ENCODE measurements at regions not wholly inside any gene's neighbourhood (a gene's known extent, or its start where the extent isn't known, plus 50 kb on each side); places are given as distances from the start of the nearest gene placed in this dataset.

DNA sequence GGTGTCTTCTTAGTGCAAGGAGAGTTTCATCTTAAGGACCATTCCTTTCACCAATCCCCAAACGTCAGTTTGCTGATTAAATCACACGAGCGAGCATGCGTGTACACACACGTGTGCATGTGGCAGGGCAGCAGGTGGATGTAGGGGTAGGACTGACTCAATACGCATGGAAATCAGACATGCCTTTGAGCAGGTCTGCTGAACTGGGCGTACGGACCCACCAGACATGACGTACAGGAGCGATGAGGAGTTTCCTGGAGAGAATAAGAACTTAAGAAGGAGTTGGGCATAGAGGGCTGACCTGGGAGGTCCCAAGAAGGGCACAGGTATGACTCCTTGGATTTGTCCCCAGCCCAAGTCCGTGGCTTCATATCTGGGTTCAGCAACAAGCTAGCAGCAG, 170.0 kb downstream of the FGF18 start:
- Histone ChIP-seq H3K27me3 (ENCODE audit: control insufficient read depth, insufficient read depth, low read length) (no peaks in the 10 kb centered on the region), H3K4me1 (ENCODE audit: control insufficient read depth, insufficient read depth, low read length) (no peaks in the 10 kb centered on the region), H3K9me3 (ENCODE audit: control insufficient read depth, insufficient read depth, low read length) (no peaks in the 10 kb centered on the region), H3K27ac (ENCODE audit: low read length) (no peak overlapping the region), H3K4me3 (ENCODE audit: low read length) (no peak overlapping the region), H3K36me3 (ENCODE audit: control insufficient read depth, insufficient read depth, low read length) (no peaks in the 10 kb centered on the region)
- Mint-ChIP-seq H3K4me1 (no peaks in the 10 kb centered on the region), H3K36me3 (no peaks in the 10 kb centered on the region), H3K9me3 (no peaks in the 10 kb centered on the region), H3K4me3 (no peak overlapping the region), H3K27ac (no peak overlapping the region), H3K27me3 (ENCODE audit: low read depth in 2 of 2) (peaks cover 0 to 7% of the 10 kb centered on the region in 2 donors)
- 92% methylated on average over 11 of the region's 11 CpGs for WGBS (ENCODE audit: insufficient coverage)
- DNase-seq (no peak), ATAC-seq (no peak)
- TF ChIP-seq, protein P1, sequence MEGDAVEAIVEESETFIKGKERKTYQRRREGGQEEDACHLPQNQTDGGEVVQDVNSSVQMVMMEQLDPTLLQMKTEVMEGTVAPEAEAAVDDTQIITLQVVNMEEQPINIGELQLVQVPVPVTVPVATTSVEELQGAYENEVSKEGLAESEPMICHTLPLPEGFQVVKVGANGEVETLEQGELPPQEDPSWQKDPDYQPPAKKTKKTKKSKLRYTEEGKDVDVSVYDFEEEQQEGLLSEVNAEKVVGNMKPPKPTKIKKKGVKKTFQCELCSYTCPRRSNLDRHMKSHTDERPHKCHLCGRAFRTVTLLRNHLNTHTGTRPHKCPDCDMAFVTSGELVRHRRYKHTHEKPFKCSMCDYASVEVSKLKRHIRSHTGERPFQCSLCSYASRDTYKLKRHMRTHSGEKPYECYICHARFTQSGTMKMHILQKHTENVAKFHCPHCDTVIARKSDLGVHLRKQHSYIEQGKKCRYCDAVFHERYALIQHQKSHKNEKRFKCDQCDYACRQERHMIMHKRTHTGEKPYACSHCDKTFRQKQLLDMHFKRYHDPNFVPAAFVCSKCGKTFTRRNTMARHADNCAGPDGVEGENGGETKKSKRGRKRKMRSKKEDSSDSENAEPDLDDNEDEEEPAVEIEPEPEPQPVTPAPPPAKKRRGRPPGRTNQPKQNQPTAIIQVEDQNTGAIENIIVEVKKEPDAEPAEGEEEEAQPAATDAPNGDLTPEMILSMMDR (IDR thresholded peaks at IDR 0.05), result no peak
- intact Hi-C loops (cut with micrococcal nuclease), result no loop called here

DNA sequence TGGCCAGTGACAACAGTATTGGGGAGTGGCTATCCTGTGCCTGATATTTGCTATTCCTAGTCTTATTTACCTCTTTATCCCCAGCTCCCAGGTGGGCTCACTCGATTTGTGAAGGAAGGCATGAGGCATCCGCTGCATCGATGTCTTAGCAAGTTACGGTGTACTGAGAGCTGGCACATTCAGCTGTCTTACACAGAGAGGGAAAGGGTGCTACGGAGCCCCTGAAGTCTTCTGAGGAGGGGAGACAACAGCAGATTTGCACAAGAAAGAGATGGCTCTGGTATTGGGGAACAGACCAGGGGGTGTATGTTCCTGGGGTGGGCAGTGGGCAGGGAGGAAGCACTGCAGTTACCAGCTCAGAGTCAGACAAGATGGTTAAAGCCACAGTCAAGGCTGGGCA, 172.6 kb downstream of the FGF18 start:
- Histone ChIP-seq H3K27me3 (ENCODE audit: control insufficient read depth, insufficient read depth, low read length) (no peaks in the 10 kb centered on the region), H3K36me3 (ENCODE audit: control insufficient read depth, insufficient read depth, low read length) (no peaks in the 10 kb centered on the region), H3K9me3 (ENCODE audit: control insufficient read depth, insufficient read depth, low read length) (no peaks in the 10 kb centered on the region), H3K4me1 (ENCODE audit: control insufficient read depth, insufficient read depth, low read length) (no peaks in the 10 kb centered on the region), H3K4me3 (ENCODE audit: low read length) (no peak overlapping the region), H3K27ac (ENCODE audit: low read length) (no peak overlapping the region)
- Mint-ChIP-seq H3K27ac (no peak overlapping the region), H3K4me1 (no peaks in the 10 kb centered on the region), H3K4me3 (no peak overlapping the region), H3K36me3 (no peaks in the 10 kb centered on the region), H3K9me3 (no peaks in the 10 kb centered on the region), H3K27me3 (ENCODE audit: low read depth in 2 of 2) (peaks cover 0 to 5% of the 10 kb centered on the region in 2 donors)
- intact Hi-C loops (cut with micrococcal nuclease), result no loop called here
- DNase-seq, result no peak
- no peak for ATAC-seq
- WGBS (ENCODE audit: insufficient coverage), result 96% methylated on average over 5 of the region's 5 CpGs
- TF ChIP-seq, protein P1 (IDR thresholded peaks at IDR 0.05), result no peak

DNA sequence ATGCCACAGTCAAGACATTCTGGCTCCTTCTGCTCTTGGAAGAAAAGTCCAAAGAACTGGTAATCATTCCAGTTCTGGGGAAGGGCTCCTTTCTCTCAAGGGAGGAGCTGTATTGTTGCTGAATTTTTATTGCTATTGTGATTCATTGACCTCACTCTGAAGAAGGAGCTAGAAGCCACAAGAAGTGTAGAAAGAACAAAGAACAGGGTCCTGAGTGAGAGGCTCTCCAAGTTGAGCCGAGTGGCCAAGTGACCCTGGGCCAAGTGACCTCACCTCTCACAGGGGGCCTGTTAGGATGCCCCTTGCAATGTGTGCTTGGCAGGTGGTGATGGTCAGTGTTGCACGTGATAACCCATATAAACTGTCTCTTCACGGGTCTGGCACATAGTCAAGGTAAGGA, 173.3 kb downstream of the FGF18 start:
- Histone ChIP-seq H3K36me3 (ENCODE audit: control insufficient read depth, insufficient read depth, low read length) (no peaks in the 10 kb centered on the region), H3K4me3 (ENCODE audit: low read length) (no peak overlapping the region), H3K4me1 (ENCODE audit: control insufficient read depth, insufficient read depth, low read length) (no peaks in the 10 kb centered on the region), H3K9me3 (ENCODE audit: control insufficient read depth, insufficient read depth, low read length) (no peaks in the 10 kb centered on the region), H3K27me3 (ENCODE audit: control insufficient read depth, insufficient read depth, low read length) (no peaks in the 10 kb centered on the region), H3K27ac (ENCODE audit: low read length) (no peak overlapping the region)
- H3K9me3 Mint-ChIP-seq, result no peaks in the 10 kb centered on the region
- no peak overlapping the region for H3K27ac Mint-ChIP-seq
- intact Hi-C loops (cut with micrococcal nuclease), result no loop called here
- no peak for DNase-seq
- H3K4me3 Mint-ChIP-seq, result no peak overlapping the region
- TF ChIP-seq, protein P1 (IDR thresholded peaks at IDR 0.05), result no peak
- WGBS (ENCODE audit: insufficient coverage), result 92% methylated on average over 3 of the region's 3 CpGs
- H3K27me3 Mint-ChIP-seq (ENCODE audit: low read depth in 2 of 2), result peaks cover 0 to 3% of the 10 kb centered on the region in 2 donors
- no peaks in the 10 kb centered on the region for H3K4me1 Mint-ChIP-seq
- H3K36me3 Mint-ChIP-seq, result no peaks in the 10 kb centered on the region
- no peak for ATAC-seq

DNA sequence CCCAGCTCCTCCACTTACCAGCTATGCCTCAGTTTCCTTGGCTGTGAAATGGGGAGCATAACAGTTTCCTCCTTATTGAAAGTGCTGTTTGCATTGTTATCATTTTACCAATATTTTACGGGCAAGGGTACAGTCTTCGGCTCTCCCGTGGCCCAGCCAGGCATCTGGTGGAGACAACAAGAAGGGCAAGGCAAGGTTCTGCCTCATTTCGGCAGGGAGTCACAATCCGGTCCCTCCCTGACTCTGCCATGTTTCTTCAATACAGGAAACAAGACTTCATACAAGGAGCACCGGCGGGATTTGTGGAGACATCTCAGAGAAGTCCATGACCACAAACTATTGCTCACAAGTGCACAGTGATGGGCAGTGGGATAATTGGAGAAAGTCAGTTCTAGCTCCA, 174.0 kb downstream of the FGF18 start:
- WGBS (ENCODE audit: insufficient coverage), result 91% methylated on average over 7 of the region's 7 CpGs
- TF ChIP-seq, protein P1 (IDR thresholded peaks at IDR 0.05), result no peak
- peaks cover 0 to 8% of the 10 kb centered on the region in 2 donors for H3K27me3 Mint-ChIP-seq (ENCODE audit: low read depth in 2 of 2)
- H3K4me3 Mint-ChIP-seq, result no peak overlapping the region
- DNase-seq, result no peak
- intact Hi-C loops (cut with micrococcal nuclease), result no loop called here
- no peaks in the 10 kb centered on the region for H3K36me3 ChIP-seq (ENCODE audit: control insufficient read depth, insufficient read depth, low read length)
- no peaks in the 10 kb centered on the region for H3K27me3 ChIP-seq (ENCODE audit: control insufficient read depth, insufficient read depth, low read length)
- H3K27ac Mint-ChIP-seq, result no peak overlapping the region
- H3K4me3 ChIP-seq (ENCODE audit: low read length), result no peak overlapping the region
- H3K4me1 Mint-ChIP-seq, result no peaks in the 10 kb centered on the region
- H3K4me1 ChIP-seq (ENCODE audit: control insufficient read depth, insufficient read depth, low read length), result no peaks in the 10 kb centered on the region
- no peaks in the 10 kb centered on the region for H3K9me3 Mint-ChIP-seq
- H3K36me3 Mint-ChIP-seq, result no peaks in the 10 kb centered on the region
- ATAC-seq, result no peak
- no peak overlapping the region for H3K27ac ChIP-seq (ENCODE audit: low read length)
- H3K9me3 ChIP-seq (ENCODE audit: control insufficient read depth, insufficient read depth, low read length), result no peaks in the 10 kb centered on the region
